Spleen (tissue), 7 donors: ENCODE measurements at regions not wholly inside any gene's neighbourhood (a gene's known extent, or its start where the extent isn't known, plus 50 kb on each side); places are given as distances from the start of the nearest gene placed in this dataset.

Experiments
- CTCF ChIP-seq, 11 experiments: fragments of 200-600 bp in 7 of 11; fragments of 450-650 bp in 4 of 11; sonication (generic) in 4 of 11; IDR thresholded peaks in 8 of 11; conservative IDR thresholded peaks in 3 of 11; 1 replicate in 7 of 11; 2 replicates in 4 of 11; pipeline versions ENCODE4 v1.4.0 to v1.8.0; 2016 to 2021; ENCODE audit warnings: antibody characterized with exemption in 11 of 11, inconsistent platforms in 4 of 11, mild to moderate bottlenecking in 1 of 11
- POLR2A ChIP-seq, 3 donors: fragments of 450-650 bp; IDR thresholded peaks; one replicate each; pipeline ENCODE4 v1.5.1; 2017; ENCODE audit warnings: antibody characterized with exemption in 3 of 3, mild to moderate bottlenecking in 1 of 3
- donor health status: DM: no; HTN: no; CAD: no; lungs with moderate emphysema.
- donor health status: DM: no; HTN: no; CAD: no.
- donor health status: DM: no; HTN: no; CAD: no.

DNA sequence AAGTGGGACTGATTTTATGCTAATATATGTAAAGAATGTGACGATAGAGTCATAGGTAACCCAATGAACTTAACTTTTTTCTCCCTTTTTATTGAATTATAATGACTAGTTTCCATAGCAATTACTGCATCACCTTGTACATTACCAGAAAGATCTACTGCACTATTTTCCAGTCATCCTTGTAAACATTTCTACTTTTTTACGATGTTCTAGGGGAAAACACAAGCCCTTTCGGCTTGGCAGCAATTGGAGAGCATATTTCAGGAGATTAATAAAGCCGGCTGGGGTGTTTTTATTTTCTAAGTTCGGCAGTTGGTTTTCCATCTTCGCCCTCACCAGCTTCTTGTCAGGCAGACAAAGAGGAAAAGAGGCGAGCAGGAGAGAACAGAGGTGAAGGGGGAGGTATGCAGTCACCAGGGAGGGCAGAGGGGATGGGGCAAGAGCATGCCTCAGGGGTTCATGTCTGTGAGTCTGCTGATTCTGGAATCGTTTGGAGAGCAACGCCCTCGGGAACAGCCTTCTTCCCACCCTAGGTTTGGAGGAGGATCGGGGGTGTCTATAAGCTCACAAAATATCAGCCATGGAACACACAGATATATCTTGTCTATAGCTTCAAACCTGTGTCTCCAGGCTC, 476.4 kb downstream of the MIAT start:
- no peak for TF ChIP-seq CTCF (IDR thresholded peaks at IDR 0.05 in 8 of 11, conservative IDR thresholded peaks at IDR 0.05 in 3 of 11)
- TF ChIP-seq POLR2A (IDR thresholded peaks at IDR 0.05): no peak
